ENCODE measurements at regions not wholly inside any gene's neighbourhood (a gene's known extent, or its start where the extent isn't known, plus 50 kb on each side); places are given as distances from the start of the nearest gene placed in this dataset.

GRCh38 chr22:48241658-48242057, 1479.2 kb downstream of the TBC1D22A start:
- Mint-ChIP-seq H3K9me3 (peaks cover 85% of the 10 kb centered on the region), H3K27ac (no peak overlapping the region), H3K36me3 (ENCODE audit: low read depth) (no peaks in the 10 kb centered on the region), H3K4me3 (no peak overlapping the region), H3K4me1 (ENCODE audit: low read depth) (no peaks in the 10 kb centered on the region), H3K27me3 (ENCODE audit: insufficient read depth) (peaks cover 3% of the 10 kb centered on the region)
- TF ChIP-seq CTCF (IDR thresholded peaks at IDR 0.05): no peak
- no peak for DNase-seq

- DNase-seq: no peak
- Mint-ChIP-seq H3K27me3 (ENCODE audit: insufficient read depth) (peaks cover 3% of the 10 kb centered on the region; the same call in 1 of the 2 replicates), H3K4me3 (no peak overlapping the region), H3K9me3 (peaks cover 79% of the 10 kb centered on the region), H3K4me1 (ENCODE audit: low read depth) (no peaks in the 10 kb centered on the region), H3K27ac (no peak overlapping the region), H3K36me3 (ENCODE audit: low read depth) (no peaks in the 10 kb centered on the region)
- TF ChIP-seq CTCF (IDR thresholded peaks at IDR 0.05): no peak
These were observed 1478.4 kb downstream of the TBC1D22A start for GRCh38 chr22:48240935-48241230.

- Mint-ChIP-seq H3K4me3 (no peak overlapping the region), H3K4me1 (ENCODE audit: low read depth) (no peaks in the 10 kb centered on the region), H3K36me3 (ENCODE audit: low read depth) (no peaks in the 10 kb centered on the region), H3K9me3 (peaks cover 81% of the 10 kb centered on the region), H3K27ac (no peak overlapping the region), H3K27me3 (ENCODE audit: insufficient read depth) (peaks cover 3% of the 10 kb centered on the region; the same call in 1 of the 2 replicates)
- no peak for DNase-seq
- TF ChIP-seq CTCF (IDR thresholded peaks at IDR 0.05): no peak
These were observed 1477.9 kb downstream of the TBC1D22A start for GRCh38 chr22:48240148-48240934.

- H3K9me3 Mint-ChIP-seq: peaks cover 83% of the 10 kb centered on the region
- H3K4me3 Mint-ChIP-seq: no peak overlapping the region
- TF ChIP-seq CTCF (IDR thresholded peaks at IDR 0.05): no peak
- H3K36me3 Mint-ChIP-seq (ENCODE audit: low read depth): no peaks in the 10 kb centered on the region
- no peak overlapping the region for H3K27ac Mint-ChIP-seq
- H3K27me3 Mint-ChIP-seq (ENCODE audit: insufficient read depth): peaks cover 3% of the 10 kb centered on the region; the same call in 1 of the 2 replicates
- no peaks in the 10 kb centered on the region for H3K4me1 Mint-ChIP-seq (ENCODE audit: low read depth)
- no peak for DNase-seq
These were observed 1477.2 kb downstream of the TBC1D22A start for GRCh38 chr22:48239461-48240147.

- peaks cover under 1% of the 10 kb centered on the region; the same call in 1 of the 2 replicates for H3K36me3 Mint-ChIP-seq (ENCODE audit: low read depth)
- H3K4me3 Mint-ChIP-seq: no peak overlapping the region
- H3K27me3 Mint-ChIP-seq (ENCODE audit: insufficient read depth): peaks cover 3% of the 10 kb centered on the region
- no peak overlapping the region for H3K27ac Mint-ChIP-seq
- TF ChIP-seq CTCF (IDR thresholded peaks at IDR 0.05): no peak
- H3K4me1 Mint-ChIP-seq (ENCODE audit: low read depth): no peaks in the 10 kb centered on the region
- peaks cover 83% of the 10 kb centered on the region for H3K9me3 Mint-ChIP-seq
- DNase-seq: no peak
These were observed 1476.5 kb downstream of the TBC1D22A start for GRCh38 chr22:48238966-48239365.
